ENCODE measurements at regions not wholly inside any gene's neighbourhood (a gene's known extent, or its start where the extent isn't known, plus 50 kb on each side); places are given as distances from the start of the nearest gene placed in this dataset.
A peak's percentile ranks its signal among the peaks of the same experiment; 100 is the strongest.

- TF ChIP-seq HMGXB4 (CRISPR knock-in tag; IDR thresholded peaks at IDR 0.05; ENCODE audit: borderline replicate concordance in 1 of 2, low read depth in 1 of 2) (peak; percentile 55 to 66; a peak in 3 of 4 replicates), SALL2 (CRISPR knock-in tag; IDR thresholded peaks at IDR 0.05) (no peak; the same call in 1 of the 2 replicates), ZSCAN12 (CRISPR knock-in tag; IDR thresholded peaks at IDR 0.05) (0 out of 2 replicates have a peak, but pooled peaks have one; percentile 7), SP1 (IDR thresholded peaks at IDR 0.05) (no peak), SP1 (CRISPR knock-in tag; IDR thresholded peaks at IDR 0.05) (peak; percentile 68), PITX1 (CRISPR knock-in tag; IDR thresholded peaks at IDR 0.05) (peak; percentile 57; the same call in 1 of the 2 replicates), TAF15 (IDR thresholded peaks at IDR 0.05; ENCODE audit: low read depth, low read length, poor library complexity, severe bottlenecking) (no peak), DPF2 (CRISPR knock-in tag; IDR thresholded peaks at IDR 0.05; ENCODE audit: borderline replicate concordance, low read depth) (no peak), BCL3 (CRISPR knock-in tag; IDR thresholded peaks at IDR 0.05) (no peak), ZNF30 (CRISPR knock-in tag; IDR thresholded peaks at IDR 0.05) (no peak), ZMYM2 (CRISPR knock-in tag; IDR thresholded peaks at IDR 0.05) (no peak), TCF12 (IDR thresholded peaks at IDR 0.05) (no peak), TCF12 (CRISPR knock-in tag; IDR thresholded peaks at IDR 0.05) (peak; percentile 69; the same call in 1 of the 2 replicates), ZNF616 (CRISPR knock-in tag; IDR thresholded peaks at IDR 0.05; ENCODE audit: low read depth) (no peak), ZNF530 (CRISPR knock-in tag; IDR thresholded peaks at IDR 0.05; ENCODE audit: low read depth) (no peak), ZNF552 (CRISPR knock-in tag; IDR thresholded peaks at IDR 0.05; ENCODE audit: borderline replicate concordance) (no peak), PLSCR1 (CRISPR knock-in tag; IDR thresholded peaks at IDR 0.05; ENCODE audit: borderline replicate concordance) (no peak), SNAPC4 (CRISPR knock-in tag; IDR thresholded peaks at IDR 0.05) (peak; percentile 51; the same call in 1 of the 2 replicates), NFYB (CRISPR knock-in tag; IDR thresholded peaks at IDR 0.05) (peak; percentile 81), ZSCAN25 (CRISPR knock-in tag; IDR thresholded peaks at IDR 0.05) (peak; percentile 70), ZNF737 (CRISPR knock-in tag; IDR thresholded peaks at IDR 0.05; ENCODE audit: borderline replicate concordance) (no peak)
Observed at GRCh38 chr17:77372444-77373298, 231.9 kb downstream of the SEC14L1 start (continued).

Data from HepG2 (cell line).